K562 (cell line): ENCODE measurements at regions not wholly inside any gene's neighbourhood (a gene's known extent, or its start where the extent isn't known, plus 50 kb on each side); places are given as distances from the start of the nearest gene placed in this dataset.

Source experiments
- ATF7 ChIP-seq: fragments of 450-650 bp; IDR thresholded peaks from 2 replicates; pipeline ENCODE4 v1.7.1; 2014; ENCODE audit warnings: mild to moderate bottlenecking, moderate library complexity
- E2F1 ChIP-seq: sonication (generic); formaldehyde crosslinking; IDR thresholded peaks from 2 replicates; pipeline ENCODE4 v1.8.1; 2023; ENCODE audit warnings: mild to moderate bottlenecking, missing genetic modification reagents, moderate library complexity
- FOXJ3 ChIP-seq: sonication (generic); formaldehyde crosslinking; IDR thresholded peaks from 2 replicates; pipeline ENCODE4 v1.4.0; 2020; ENCODE audit warnings: mild to moderate bottlenecking, missing genetic modification reagents
- KLF10 ChIP-seq: fragments of 250-450 bp; sonication (Bioruptor Pico); IDR thresholded peaks from 2 replicates; pipeline ENCODE4 v1.6.1; 2021; ENCODE audit warnings: matching md5 sums
- POLR2A ChIP-seq: fragments of 450-650 bp; conservative IDR thresholded peaks from 2 replicates; pipeline ENCODE4 v1.6.1; 2016
- RHOXF2B ChIP-seq: fragments of 250-450 bp; sonication (Bioruptor Pico); conservative IDR thresholded peaks from 2 replicates; pipeline ENCODE4 v1.5.1; 2021
- RNF2 ChIP-seq: sonication (generic); IDR thresholded peaks from 2 replicates; pipeline ENCODE4 v1.6.1; 2016
- SIN3A ChIP-seq, 2 experiments: fragments of 150-350 bp in 1 of 2; IDR thresholded peaks; 2 replicates each; pipeline ENCODE4 v1.6.1; 2011 to 2016; ENCODE audit warnings: borderline replicate concordance in 2 of 2, low read depth in 2 of 2, low read length in 2 of 2, mild to moderate bottlenecking in 2 of 2, moderate library complexity in 2 of 2; ENCODE audit not compliant: control insufficient read depth in 1 of 2
- SMAD1 ChIP-seq: fragments of 150-350 bp; IDR thresholded peaks from 2 replicates; pipeline ENCODE4 v1.6.1; 2014; ENCODE audit warnings: low read length, low read depth; ENCODE audit not compliant: partially characterized antibody
- TAF1 ChIP-seq: IDR thresholded peaks from 2 replicates; pipeline ENCODE4 v1.6.1; 2011; ENCODE audit warnings: mild to moderate bottlenecking, low read length, moderate library complexity; ENCODE audit not compliant: insufficient read depth, control insufficient read depth, severe bottlenecking; ENCODE audit errors: extremely low read depth
- TF ChIP-seq, protein P1 (sequence below), 3 experiments: IDR thresholded peaks in 2 of 3; conservative IDR thresholded peaks in 1 of 3; 2 replicates each; pipeline ENCODE4 v1.5.1; 2011 to 2012; ENCODE audit warnings: low read length in 3 of 3, mild to moderate bottlenecking in 3 of 3, control low read depth in 2 of 3, improper control_type of control experiment in 1 of 3, inconsistent platforms in 1 of 3, low read depth in 1 of 3, mixed read lengths in 1 of 3, moderate library complexity in 1 of 3; ENCODE audit not compliant: insufficient read depth in 2 of 3
- TF ChIP-seq, protein P2 (sequence below): sonication (generic); formaldehyde crosslinking; IDR thresholded peaks from 2 replicates; pipeline ENCODE4 v1.8.1; 2023; ENCODE audit warnings: mild to moderate bottlenecking, missing genetic modification reagents
- TF ChIP-seq, protein P3 (sequence below): sonication (generic); formaldehyde crosslinking; IDR thresholded peaks from 2 replicates; pipeline ENCODE4 v1.4.0; 2020; ENCODE audit warnings: mild to moderate bottlenecking, missing genetic modification reagents
- TF ChIP-seq, protein P4 (sequence below): fragments of 250-450 bp; sonication (Bioruptor Pico); IDR thresholded peaks from 2 replicates; pipeline ENCODE4 v1.8.0; 2021; ENCODE audit warnings: borderline replicate concordance, mild to moderate bottlenecking, moderate library complexity; ENCODE audit not compliant: poor library complexity, severe bottlenecking

- TF ChIP-seq, protein P1, sequence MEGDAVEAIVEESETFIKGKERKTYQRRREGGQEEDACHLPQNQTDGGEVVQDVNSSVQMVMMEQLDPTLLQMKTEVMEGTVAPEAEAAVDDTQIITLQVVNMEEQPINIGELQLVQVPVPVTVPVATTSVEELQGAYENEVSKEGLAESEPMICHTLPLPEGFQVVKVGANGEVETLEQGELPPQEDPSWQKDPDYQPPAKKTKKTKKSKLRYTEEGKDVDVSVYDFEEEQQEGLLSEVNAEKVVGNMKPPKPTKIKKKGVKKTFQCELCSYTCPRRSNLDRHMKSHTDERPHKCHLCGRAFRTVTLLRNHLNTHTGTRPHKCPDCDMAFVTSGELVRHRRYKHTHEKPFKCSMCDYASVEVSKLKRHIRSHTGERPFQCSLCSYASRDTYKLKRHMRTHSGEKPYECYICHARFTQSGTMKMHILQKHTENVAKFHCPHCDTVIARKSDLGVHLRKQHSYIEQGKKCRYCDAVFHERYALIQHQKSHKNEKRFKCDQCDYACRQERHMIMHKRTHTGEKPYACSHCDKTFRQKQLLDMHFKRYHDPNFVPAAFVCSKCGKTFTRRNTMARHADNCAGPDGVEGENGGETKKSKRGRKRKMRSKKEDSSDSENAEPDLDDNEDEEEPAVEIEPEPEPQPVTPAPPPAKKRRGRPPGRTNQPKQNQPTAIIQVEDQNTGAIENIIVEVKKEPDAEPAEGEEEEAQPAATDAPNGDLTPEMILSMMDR (IDR thresholded peaks at IDR 0.05 in 2 of 3, conservative IDR thresholded peaks at IDR 0.05 in 1 of 3; ENCODE audit: insufficient read depth in 2 of 3, low read depth in 1 of 3, low read length in 3 of 3): no peak
- TF ChIP-seq ATF7 (no peak), POLR2A (no peak), SIN3A (IDR thresholded peaks at IDR 0.05; ENCODE audit: borderline replicate concordance in 2 of 2, control insufficient read depth in 1 of 2, low read depth in 2 of 2, low read length in 2 of 2) (no peak), SMAD1 (no peak), FOXJ3 (no peak), KLF10 (CRISPR knock-in tag) (no peak), TAF1 (no peak), RHOXF2B (CRISPR knock-in tag) (no peak), E2F1 (CRISPR knock-in tag) (no peak), RNF2 (no peak)
- TF ChIP-seq, protein P2, sequence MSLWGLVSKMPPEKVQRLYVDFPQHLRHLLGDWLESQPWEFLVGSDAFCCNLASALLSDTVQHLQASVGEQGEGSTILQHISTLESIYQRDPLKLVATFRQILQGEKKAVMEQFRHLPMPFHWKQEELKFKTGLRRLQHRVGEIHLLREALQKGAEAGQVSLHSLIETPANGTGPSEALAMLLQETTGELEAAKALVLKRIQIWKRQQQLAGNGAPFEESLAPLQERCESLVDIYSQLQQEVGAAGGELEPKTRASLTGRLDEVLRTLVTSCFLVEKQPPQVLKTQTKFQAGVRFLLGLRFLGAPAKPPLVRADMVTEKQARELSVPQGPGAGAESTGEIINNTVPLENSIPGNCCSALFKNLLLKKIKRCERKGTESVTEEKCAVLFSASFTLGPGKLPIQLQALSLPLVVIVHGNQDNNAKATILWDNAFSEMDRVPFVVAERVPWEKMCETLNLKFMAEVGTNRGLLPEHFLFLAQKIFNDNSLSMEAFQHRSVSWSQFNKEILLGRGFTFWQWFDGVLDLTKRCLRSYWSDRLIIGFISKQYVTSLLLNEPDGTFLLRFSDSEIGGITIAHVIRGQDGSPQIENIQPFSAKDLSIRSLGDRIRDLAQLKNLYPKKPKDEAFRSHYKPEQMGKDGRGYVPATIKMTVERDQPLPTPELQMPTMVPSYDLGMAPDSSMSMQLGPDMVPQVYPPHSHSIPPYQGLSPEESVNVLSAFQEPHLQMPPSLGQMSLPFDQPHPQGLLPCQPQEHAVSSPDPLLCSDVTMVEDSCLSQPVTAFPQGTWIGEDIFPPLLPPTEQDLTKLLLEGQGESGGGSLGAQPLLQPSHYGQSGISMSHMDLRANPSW (CRISPR knock-in tag): no peak
- TF ChIP-seq, protein P3, sequence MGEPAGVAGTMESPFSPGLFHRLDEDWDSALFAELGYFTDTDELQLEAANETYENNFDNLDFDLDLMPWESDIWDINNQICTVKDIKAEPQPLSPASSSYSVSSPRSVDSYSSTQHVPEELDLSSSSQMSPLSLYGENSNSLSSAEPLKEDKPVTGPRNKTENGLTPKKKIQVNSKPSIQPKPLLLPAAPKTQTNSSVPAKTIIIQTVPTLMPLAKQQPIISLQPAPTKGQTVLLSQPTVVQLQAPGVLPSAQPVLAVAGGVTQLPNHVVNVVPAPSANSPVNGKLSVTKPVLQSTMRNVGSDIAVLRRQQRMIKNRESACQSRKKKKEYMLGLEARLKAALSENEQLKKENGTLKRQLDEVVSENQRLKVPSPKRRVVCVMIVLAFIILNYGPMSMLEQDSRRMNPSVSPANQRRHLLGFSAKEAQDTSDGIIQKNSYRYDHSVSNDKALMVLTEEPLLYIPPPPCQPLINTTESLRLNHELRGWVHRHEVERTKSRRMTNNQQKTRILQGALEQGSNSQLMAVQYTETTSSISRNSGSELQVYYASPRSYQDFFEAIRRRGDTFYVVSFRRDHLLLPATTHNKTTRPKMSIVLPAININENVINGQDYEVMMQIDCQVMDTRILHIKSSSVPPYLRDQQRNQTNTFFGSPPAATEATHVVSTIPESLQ (CRISPR knock-in tag): no peak
- TF ChIP-seq, protein P4, sequence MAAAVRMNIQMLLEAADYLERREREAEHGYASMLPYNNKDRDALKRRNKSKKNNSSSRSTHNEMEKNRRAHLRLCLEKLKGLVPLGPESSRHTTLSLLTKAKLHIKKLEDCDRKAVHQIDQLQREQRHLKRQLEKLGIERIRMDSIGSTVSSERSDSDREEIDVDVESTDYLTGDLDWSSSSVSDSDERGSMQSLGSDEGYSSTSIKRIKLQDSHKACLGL (CRISPR knock-in tag): no peak
Observed at GRCh38 chr2:16184945-16185660, 244.8 kb downstream of the MYCN start.
